HCT116 (cell line): ENCODE measurements at regions not wholly inside any gene's neighbourhood (a gene's known extent, or its start where the extent isn't known, plus 50 kb on each side); places are given as distances from the start of the nearest gene placed in this dataset.

Source experiments
- ATAC-seq: fragments of 200-7000 bp; cut with Tn5 transposase; 2 replicates; pipeline ENCODE4 v1.9.1; 2020; ENCODE audit warnings: mild to moderate bottlenecking, moderate library complexity
- BruUV-seq: library from RNA; stranded (reverse); fragments of 400-500 nt; replicated peaks from 2 replicates; lab custom pipeline; 2021; lab: Mats Ljungman, UMichigan
- CTCF ChIA-PET: fragments of 300-600 bp; sonication (Branson Sonifier 250); formaldehyde crosslinking; loops from one replicate; lab custom pipeline; 2021; ENCODE audit warnings: antibody characterized with exemption; lab: Charles Lee
- POLR2A ChIA-PET: fragments of 300-600, 350-600 bp; sonication (Branson Sonifier 250); formaldehyde crosslinking; loops from one replicate; lab custom pipeline; 2021; ENCODE audit warnings: antibody characterized with exemption; lab: Charles Lee
- RAD21 ChIA-PET, 2 experiments: fragments of 300-600 bp; sonication (Branson Sonifier 250); formaldehyde crosslinking; loops; one replicate each; lab custom pipeline; 2023; ENCODE audit warnings: low total read pairs in 2 of 2; ENCODE audit not compliant: uncharacterized antibody in 2 of 2, unreplicated experiment in 2 of 2, low non-redundant PET in 1 of 2; lab: Charles Lee
- DNase-seq: peaks from one replicate; pipeline ENCODE4 v3.0.0-alpha.2; 2010; ENCODE audit warnings: low read depth, low spot score
- H2AFZ ChIP-seq: fragments of 200-600 bp; shearing (Covaris generic), sonication (generic); 2 replicates; pipeline ENCODE4 v1.6.1; 2017; ENCODE audit warnings: low read depth, mixed run types, mixed read lengths, antibody characterized with exemption, low read length; ENCODE audit not compliant: poor library complexity, severe bottlenecking
- H3K27ac ChIP-seq: 2 replicates; pipeline ENCODE4 v1.5.1; 2012; ENCODE audit warnings: low read depth, low read length
- H3K27me3 ChIP-seq: fragments of 200-600 bp; sonication (generic); 2 replicates; pipeline ENCODE4 v1.6.1; 2016; ENCODE audit warnings: mixed run types, low read length, mixed read lengths; ENCODE audit not compliant: insufficient read depth
- H3K36me3 ChIP-seq, 2 experiments: fragments of 200-500 bp in 1 of 2; fragments of 200-600 bp in 1 of 2; sonication (Bioruptor generic) in 1 of 2; sonication (generic) in 1 of 2; 2 replicates each; pipeline versions ENCODE4 v1.5.1 to v1.6.1; 2014 to 2016; ENCODE audit warnings: low read length in 2 of 2, inconsistent platforms in 1 of 2, mixed read lengths in 1 of 2, mixed run types in 1 of 2; ENCODE audit not compliant: insufficient read depth in 2 of 2, control insufficient read depth in 1 of 2
- H3K4me1 ChIP-seq, 2 experiments: fragments of 200-600 bp in 1 of 2; sonication (generic) in 1 of 2; 2 replicates each; pipeline versions ENCODE4 v1.5.1 to v1.6.1; 2012 to 2017; ENCODE audit warnings: low read length in 2 of 2, inconsistent platforms in 1 of 2, mild to moderate bottlenecking in 1 of 2, mixed read lengths in 1 of 2, mixed run types in 1 of 2, moderate library complexity in 1 of 2; ENCODE audit not compliant: insufficient read depth in 2 of 2, control insufficient read depth in 1 of 2
- H3K4me2 ChIP-seq: fragments of 200-600 bp; sonication (generic); 2 replicates; pipeline ENCODE4 v1.6.1; 2017; ENCODE audit warnings: mixed run types, low read length, mixed read lengths
- H3K4me3 ChIP-seq, 2 experiments: fragments of 200-600 bp in 1 of 2; sonication (generic) in 1 of 2; replicated peaks in 1 of 2; 2 replicates each; pipeline ENCODE4 v1.5.1; 2011 to 2016; ENCODE audit warnings: low read length in 2 of 2, control low read depth in 1 of 2, low read depth in 1 of 2, mild to moderate bottlenecking in 1 of 2, mixed read lengths in 1 of 2, mixed run types in 1 of 2
- H3K79me2 ChIP-seq: fragments of 200-600 bp; sonication (generic); 2 replicates; pipeline ENCODE4 v1.6.1; 2017; ENCODE audit warnings: mild to moderate bottlenecking, mixed run types, low read length, moderate library complexity, mixed read lengths; ENCODE audit not compliant: insufficient read depth
- H3K9ac ChIP-seq: fragments of 200-600 bp; sonication (generic); 2 replicates; pipeline ENCODE4 v1.6.1; 2016; ENCODE audit warnings: low read length, mixed read lengths
- H3K9me2 ChIP-seq: fragments of 200-600 bp; sonication (generic), shearing (Covaris generic); 2 replicates; pipeline ENCODE4 v1.6.1; 2017; ENCODE audit warnings: mixed run types, mild to moderate bottlenecking, moderate library complexity; ENCODE audit not compliant: insufficient read depth
- H3K9me3 ChIP-seq, 2 experiments: fragments of 200-500 bp in 1 of 2; fragments of 200-600 bp in 1 of 2; sonication (Bioruptor generic) in 1 of 2; sonication (generic) in 1 of 2; 2 replicates each; pipeline ENCODE4 v1.6.1; 2014 to 2017; ENCODE audit warnings: low read length in 2 of 2, mixed read lengths in 2 of 2, inconsistent platforms in 1 of 2, low read depth in 1 of 2, mild to moderate bottlenecking in 1 of 2, mixed run types in 1 of 2, moderate library complexity in 1 of 2; ENCODE audit not compliant: control insufficient read depth in 1 of 2, insufficient read depth in 1 of 2
- H4K20me1 ChIP-seq: fragments of 200-600 bp; sonication (generic), shearing (Covaris generic); 2 replicates; pipeline ENCODE4 v1.6.1; 2017; ENCODE audit warnings: mixed run types, mild to moderate bottlenecking, moderate library complexity; ENCODE audit not compliant: insufficient read depth
- CBX3 ChIP-seq: IDR thresholded peaks from 2 replicates; pipeline ENCODE4 v1.6.1; 2012; ENCODE audit warnings: low read depth
- CEBPB ChIP-seq: IDR thresholded peaks from 2 replicates; pipeline ENCODE4 v1.6.1; 2012; ENCODE audit warnings: low read depth
- CTCF ChIP-seq, 3 experiments: fragments of 200-600 bp in 1 of 3; sonication (generic) in 1 of 3; IDR thresholded peaks in 2 of 3; conservative IDR thresholded peaks in 1 of 3; 2 replicates each; pipeline ENCODE4 v1.5.1; 2012 to 2017; ENCODE audit warnings: low read depth in 2 of 3, low read length in 2 of 3, antibody characterized with exemption in 1 of 3, borderline replicate concordance in 1 of 3, control low read depth in 1 of 3, mild to moderate bottlenecking in 1 of 3, mixed read lengths in 1 of 3, mixed run types in 1 of 3, moderate library complexity in 1 of 3; ENCODE audit not compliant: insufficient read depth in 1 of 3
- EGR1 ChIP-seq: IDR thresholded peaks from 2 replicates; pipeline ENCODE4 v1.6.1; 2012; ENCODE audit warnings: low read depth
- EZH2 ChIP-seq: fragments of 200-600 bp; sonication (generic); IDR thresholded peaks from 2 replicates; pipeline ENCODE4 v1.6.1; 2017; ENCODE audit warnings: antibody characterized with exemption, mixed run types
- JUND ChIP-seq: IDR thresholded peaks from 2 replicates; pipeline ENCODE4 v1.6.1; 2012
- POLR2A ChIP-seq: IDR thresholded peaks from 2 replicates; pipeline ENCODE4 v1.7.0; 2011; ENCODE audit warnings: borderline replicate concordance; ENCODE audit not compliant: insufficient read depth, insufficient read length; ENCODE audit errors: extremely low read depth
- REST ChIP-seq: IDR thresholded peaks from 2 replicates; pipeline ENCODE4 v1.6.1; 2012; ENCODE audit warnings: low read depth
- ZBTB33 ChIP-seq: IDR thresholded peaks from 2 replicates; pipeline ENCODE4 v1.6.1; 2011; ENCODE audit warnings: mild to moderate bottlenecking, low read length, moderate library complexity; ENCODE audit not compliant: insufficient replicate concordance; ENCODE audit errors: extremely low read depth
- ZFX ChIP-seq: fragments of 450-650 bp; IDR thresholded peaks from 2 replicates; pipeline ENCODE4 v1.6.1; 2017
- intact Hi-C: fragments of 100-400 bp; cut with micrococcal nuclease; formaldehyde crosslinking; loops from 2 replicates; pipeline ENCODE4 v1.10.0; 2022

GRCh38 chr5:71974622-71975021 lies 132.7 kb upstream of the MAP1B start (continued):
- TF ChIP-seq ZBTB33 (no peak), CEBPB (no peak)
- TF ChIP-seq, all 23 proteins: peak for 0

- ATAC-seq (no peak), DNase-seq (no peak)
- POLR2A ChIA-PET = no interaction called here
- Histone ChIP-seq H3K9me2 (no peaks in the 10 kb centered on the region), H3K36me3 (no peaks in the 10 kb centered on the region), H3K79me2 (no peaks in the 10 kb centered on the region), H3K4me2 (no peak overlapping the region), H3K9me3 (0 out of 4 replicates have a peak, but pooled peaks cover 3 to 4% of the 10 kb centered on the region in 2 experiments), H3K27ac (no peak overlapping the region), H4K20me1 (no peaks in the 10 kb centered on the region), H2AFZ (no peak overlapping the region), H3K4me1 (no peaks in the 10 kb centered on the region), H3K27me3 (no peaks in the 10 kb centered on the region), H3K9ac (no peak overlapping the region), H3K4me3 (no peak overlapping the region)
- RAD21 ChIA-PET = no interaction called here
- CTCF ChIA-PET = no interaction called here
- intact Hi-C loops = no loop called here
- TF ChIP-seq EGR1 (no peak), POLR2A (no peak), CBX3 (no peak), JUND (no peak), ZFX (no peak), CEBPB (no peak), EZH2 (no peak), ZBTB33 (no peak), CTCF (IDR thresholded peaks at IDR 0.05 in 2 of 3, conservative IDR thresholded peaks at IDR 0.05 in 1 of 3; ENCODE audit: borderline replicate concordance in 1 of 3, insufficient read depth in 1 of 3, low read depth in 2 of 3, low read length in 2 of 3) (no peak), REST (no peak)
- BruUV-seq = no TSS peak
Measured at GRCh38 chr5:71976449-71976848, 130.8 kb upstream of the MAP1B start.
